ENCODE measurements at regions not wholly inside any gene's neighbourhood (a gene's known extent, or its start where the extent isn't known, plus 50 kb on each side); places are given as distances from the start of the nearest gene placed in this dataset.
"Not testable (repeated sequence)": the region's sequence is repeated elsewhere in the genome, so short reads cannot be mapped to it uniquely, and the experiment has no call there.

GRCh38 chr5:82657033-82657699 is 379.0 kb upstream of the RPS23 start:
- no peak for DNase-seq (ENCODE audit: low read depth, low spot score)

GRCh38 chr5:82656341-82656761 is 378.2 kb upstream of the RPS23 start:
- DNase-seq (ENCODE audit: low read depth, low spot score) = no peak

- no peak for DNase-seq (ENCODE audit: low read depth, low spot score)
These were observed 376.9 kb upstream of the RPS23 start for GRCh38 chr5:82655078-82655477.

GRCh38 chr5:82649943-82650342 is 371.8 kb upstream of the RPS23 start:
- DNase-seq (ENCODE audit: low read depth, low spot score) = no peak

GRCh38 chr5:82644766-82645165 is 366.6 kb upstream of the RPS23 start:
- DNase-seq (ENCODE audit: low read depth, low spot score) = no peak

GRCh38 chr5:82644229-82644628 is 366.1 kb upstream of the RPS23 start:
- DNase-seq (ENCODE audit: low read depth, low spot score) = no peak

- no peak for DNase-seq (ENCODE audit: low read depth, low spot score)
These were observed 364.2 kb upstream of the RPS23 start for GRCh38 chr5:82642313-82642712.

GRCh38 chr5:82641331-82642003 is 363.3 kb upstream of the RPS23 start:
- peak; percentile 39 for DNase-seq (ENCODE audit: low read depth, low spot score)

- no peak for DNase-seq (ENCODE audit: low read depth, low spot score)
These were observed 362.8 kb upstream of the RPS23 start for GRCh38 chr5:82640916-82641315.

- DNase-seq (ENCODE audit: low read depth, low spot score) = no peak
These were observed 361.4 kb upstream of the RPS23 start for GRCh38 chr5:82639393-82640144.

GRCh38 chr5:82636591-82636990 is 358.4 kb upstream of the RPS23 start:
- DNase-seq (ENCODE audit: low read depth, low spot score) = no peak

GRCh38 chr5:82635561-82636288 is 357.6 kb upstream of the RPS23 start:
- DNase-seq (ENCODE audit: low read depth, low spot score) = no peak

GRCh38 chr5:82628364-82628910 is 350.3 kb upstream of the RPS23 start:
- no peak for DNase-seq (ENCODE audit: low read depth, low spot score)

GRCh38 chr5:82626905-82627591 is 348.9 kb upstream of the RPS23 start:
- DNase-seq (ENCODE audit: low read depth, low spot score) = not testable (repeated sequence)

- not testable (repeated sequence) for DNase-seq (ENCODE audit: low read depth, low spot score)
These were observed 347.9 kb upstream of the RPS23 start for GRCh38 chr5:82626012-82626411.

- no peak for DNase-seq (ENCODE audit: low read depth, low spot score)
These were observed 345.9 kb upstream of the RPS23 start for GRCh38 chr5:82624062-82624461.

GRCh38 chr5:82622711-82623514 is 344.8 kb upstream of the RPS23 start:
- no peak for DNase-seq (ENCODE audit: low read depth, low spot score)

- no peak for DNase-seq (ENCODE audit: low read depth, low spot score)
These were observed 344.1 kb upstream of the RPS23 start for GRCh38 chr5:82622205-82622604.

GRCh38 chr5:82620957-82621600 is 342.9 kb upstream of the RPS23 start:
- no peak for DNase-seq (ENCODE audit: low read depth, low spot score)

- DNase-seq (ENCODE audit: low read depth, low spot score) = no peak
These were observed 340.9 kb upstream of the RPS23 start for GRCh38 chr5:82619097-82619496.
